Medulla oblongata (tissue), 1 donor: ENCODE measurements at regions not wholly inside any gene's neighbourhood (a gene's known extent, or its start where the extent isn't known, plus 50 kb on each side); places are given as distances from the start of the nearest gene placed in this dataset.

Experiments
- DNase-seq: peaks from one replicate; pipeline ENCODE4 v3.0.0-alpha.2; 2015; ENCODE audit errors: extremely low spot score

DNA sequence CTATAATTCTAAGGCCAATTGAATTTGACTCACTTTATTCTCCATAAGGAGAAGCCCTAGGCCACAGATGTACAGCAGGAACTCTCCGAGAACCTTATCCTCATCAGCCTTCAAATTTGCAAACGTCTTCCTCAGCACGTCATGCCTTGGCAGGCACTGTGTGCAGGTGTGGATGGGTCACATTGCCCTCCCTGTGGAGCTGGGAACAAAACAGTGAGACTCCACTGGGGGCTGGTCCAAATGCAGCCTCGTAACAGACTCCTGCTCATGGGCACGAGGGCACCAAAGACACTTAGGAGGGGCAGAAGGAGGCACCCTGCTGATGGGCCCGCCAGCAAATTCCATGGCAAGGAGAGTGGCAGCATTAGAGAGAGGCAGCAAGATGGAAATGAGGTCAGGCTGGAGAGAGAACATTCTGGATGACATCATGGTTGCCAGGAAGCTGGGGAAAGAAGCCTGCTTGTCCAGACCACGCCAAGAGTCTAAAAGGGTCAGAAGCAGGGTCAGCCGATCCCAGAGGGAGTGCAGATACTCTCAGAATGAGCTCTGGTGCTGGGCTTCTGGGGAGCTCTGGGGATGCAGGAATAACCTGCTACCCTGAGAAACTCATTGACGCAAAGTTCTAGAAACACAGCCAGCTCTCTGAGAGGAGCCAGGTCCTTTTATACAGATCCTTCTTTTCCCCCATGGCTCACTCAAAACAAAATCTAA is 242.2 kb downstream of the B3GLCT start:
- peak; percentile 14 for DNase-seq

- DNase-seq, result no peak
Measured at GRCh38 chr13:31442571-31442970, 242.8 kb downstream of the B3GLCT start.

- no peak for DNase-seq
Measured at GRCh38 chr13:31444266-31444856, 244.6 kb downstream of the B3GLCT start.

GRCh38 chr13:31452525-31452924 is 252.8 kb downstream of the B3GLCT start:
- DNase-seq, result no peak

DNA sequence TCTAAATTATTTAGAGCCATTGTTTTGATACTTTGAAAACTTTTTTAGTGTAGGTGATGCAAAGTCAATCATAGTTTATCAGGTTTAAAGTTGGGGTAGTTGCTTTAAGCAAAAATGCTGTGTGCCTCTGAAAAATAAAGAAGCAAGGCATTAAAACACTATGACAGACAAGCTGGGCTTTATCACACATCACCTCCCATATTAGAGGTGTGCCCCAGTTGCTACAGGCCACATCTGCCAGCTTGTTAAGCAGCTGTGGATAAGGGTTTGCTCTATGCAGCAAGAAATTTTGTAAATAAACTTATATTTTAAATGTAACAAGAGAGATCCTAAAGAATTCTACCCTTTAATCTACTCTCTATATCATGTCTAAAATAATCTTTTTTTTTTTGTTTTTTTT is 255.8 kb downstream of the B3GLCT start:
- no peak for DNase-seq

DNA sequence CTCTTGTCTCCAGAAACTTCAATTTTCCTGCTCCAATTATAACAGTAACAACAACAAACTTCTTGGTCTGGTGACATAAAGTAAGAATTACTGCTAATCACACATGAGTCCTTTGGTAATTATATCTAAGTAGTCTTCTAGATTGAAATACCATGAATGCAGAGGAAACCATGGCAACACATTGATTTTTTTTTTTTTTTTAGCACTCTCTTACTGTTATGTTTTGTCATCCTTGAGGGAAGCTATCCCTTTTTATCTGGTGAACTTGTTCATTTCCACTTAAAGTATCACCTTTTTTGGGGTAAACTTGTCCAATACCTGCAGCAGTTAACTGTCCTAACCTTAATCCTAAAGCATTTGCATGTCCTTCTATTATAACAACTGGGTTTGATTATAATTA is 256.3 kb downstream of the B3GLCT start:
- no peak for DNase-seq

- DNase-seq, result no peak
Measured at GRCh38 chr13:31460061-31460460, 260.3 kb downstream of the B3GLCT start.

GRCh38 chr13:31461923-31462322 is 262.1 kb downstream of the B3GLCT start:
- no peak for DNase-seq

DNA sequence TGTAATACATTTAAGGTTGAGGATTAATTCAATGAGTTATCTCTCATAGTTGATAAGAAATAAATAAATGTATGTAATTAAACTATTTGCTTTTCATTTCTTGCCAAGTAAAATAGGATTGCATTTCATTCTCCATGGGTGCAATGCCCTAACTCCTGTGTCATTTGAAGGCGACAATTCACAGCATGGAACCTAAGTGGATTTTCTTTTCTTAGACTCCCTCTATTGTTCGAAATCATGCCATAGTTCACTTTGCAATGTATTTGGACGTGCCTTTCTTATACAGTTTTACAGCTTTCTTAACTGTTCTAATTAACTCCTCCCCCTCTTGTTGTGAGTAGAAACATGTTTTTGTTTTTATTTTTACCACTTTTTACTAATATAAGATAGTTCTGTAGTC is 263.0 kb downstream of the B3GLCT start:
- DNase-seq, result no peak

DNA sequence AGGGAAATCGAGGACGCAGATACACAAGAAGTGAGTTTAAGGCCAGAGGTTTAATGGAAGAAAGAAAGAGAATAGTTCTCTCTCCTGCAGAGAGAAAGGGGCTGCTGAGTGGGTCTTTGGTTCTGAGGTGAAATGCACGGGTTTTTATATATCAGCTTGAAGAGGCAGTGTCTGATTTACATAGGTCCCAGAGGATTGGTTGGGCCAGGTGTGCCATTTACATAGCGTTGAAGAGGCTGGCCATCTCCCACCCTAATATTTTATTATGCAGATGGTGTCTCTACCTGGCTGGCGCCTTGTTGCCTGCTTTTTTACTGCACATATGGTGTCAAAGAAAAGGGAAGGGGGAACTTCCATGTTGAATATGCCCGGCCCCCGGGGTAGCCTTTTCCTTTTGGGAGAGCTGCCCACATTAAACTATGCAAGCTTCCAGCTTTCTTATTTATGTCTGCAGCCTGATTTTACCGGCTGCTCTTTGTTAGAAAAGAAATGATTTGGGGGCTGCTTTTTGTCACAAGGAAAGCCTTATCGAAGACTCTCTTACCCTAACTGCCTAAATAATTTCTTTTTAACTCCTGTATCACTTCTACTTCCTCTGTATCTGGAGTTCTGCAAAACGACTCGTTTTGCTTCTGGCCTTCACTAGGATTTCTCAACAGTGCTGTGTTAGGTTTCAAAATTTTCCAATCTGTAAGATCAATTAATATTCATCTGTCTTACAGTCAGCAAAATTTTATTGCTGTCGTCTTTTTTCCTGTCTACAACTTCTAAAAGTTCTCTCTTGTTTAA is 268.5 kb downstream of the B3GLCT start:
- DNase-seq, result no peak

GRCh38 chr13:31469377-31469776 is 269.6 kb downstream of the B3GLCT start:
- no peak for DNase-seq

DNA sequence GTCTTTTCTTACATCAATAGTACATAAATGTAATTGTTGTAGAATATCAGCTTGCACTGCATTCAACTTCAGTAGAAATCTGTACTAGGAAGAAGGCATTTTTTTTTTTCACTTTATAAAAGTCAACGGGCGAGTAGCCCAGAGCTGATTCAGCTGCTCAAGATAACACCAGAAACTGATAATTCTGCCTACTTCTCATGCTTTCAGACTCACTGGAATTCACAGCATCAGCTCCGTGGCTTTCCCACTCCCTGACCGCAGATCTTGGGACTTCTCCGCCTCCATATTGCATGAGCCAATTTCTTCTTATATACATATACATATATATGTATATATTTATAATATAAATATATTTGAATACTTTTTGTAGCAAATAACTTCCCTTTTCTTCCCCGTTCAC is 263.1 kb upstream of the RXFP2 start:
- DNase-seq, result no peak

GRCh38 chr13:31476753-31477152 is 262.6 kb upstream of the RXFP2 start:
- DNase-seq, result no peak

DNA sequence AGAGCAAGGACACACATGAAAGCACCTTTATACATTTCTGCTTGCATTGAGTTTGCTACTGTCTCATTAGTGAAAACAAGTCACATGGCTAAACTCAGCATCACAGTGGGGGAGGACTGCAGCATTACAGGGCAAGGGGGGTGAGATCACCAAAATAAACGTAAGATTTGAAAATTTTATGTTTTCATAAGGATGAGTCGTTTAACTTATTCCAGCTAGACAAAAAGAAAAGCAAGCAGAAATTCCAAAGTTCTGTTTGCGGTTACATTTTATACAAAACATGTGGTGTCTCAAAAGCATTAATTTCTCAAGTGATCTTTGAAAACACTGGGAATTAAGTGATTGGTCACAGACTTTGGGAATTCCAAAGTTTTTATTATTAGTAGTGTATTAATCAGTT is 261.4 kb upstream of the RXFP2 start:
- no peak for DNase-seq

- no peak for DNase-seq
Measured at GRCh38 chr13:31485183-31485582, 254.1 kb upstream of the RXFP2 start.

DNA sequence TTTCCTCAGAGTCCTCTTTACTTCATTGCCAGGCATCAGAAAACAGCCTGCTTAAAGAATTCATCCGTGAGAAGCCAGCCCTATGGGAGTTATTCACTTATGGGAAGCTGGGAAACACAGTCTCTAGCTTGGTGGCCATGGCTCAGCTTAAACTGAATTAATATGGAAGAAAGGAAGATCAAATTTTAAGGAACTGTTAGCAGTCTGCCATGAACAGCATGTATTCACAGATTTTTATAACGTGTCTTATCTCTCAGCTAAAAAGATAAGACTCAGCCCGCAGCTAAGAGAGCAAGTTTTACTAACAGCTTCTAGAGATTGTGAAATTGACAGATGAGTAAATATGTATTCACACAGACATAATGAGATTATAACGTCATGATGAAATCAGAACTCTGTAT is 253.7 kb upstream of the RXFP2 start:
- DNase-seq, result no peak

DNA sequence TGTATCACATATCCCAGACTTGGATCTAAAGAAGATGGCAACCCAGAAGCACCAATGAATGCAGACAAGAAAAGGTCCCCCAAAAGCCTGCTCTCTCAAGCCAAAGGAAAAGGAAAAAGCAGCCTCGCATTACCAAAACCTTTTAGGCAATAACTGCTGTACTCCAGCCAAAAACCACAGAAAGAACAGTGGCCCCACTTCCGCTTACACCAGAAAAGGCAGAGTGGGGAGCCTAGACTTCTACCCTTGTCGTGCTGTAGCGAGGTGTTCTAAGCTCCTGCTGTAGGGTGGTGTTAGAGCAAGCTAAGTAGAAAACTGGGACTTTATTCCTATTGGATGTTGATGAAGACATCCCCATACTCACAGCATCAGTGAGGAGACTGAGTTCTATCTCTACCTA is 244.0 kb upstream of the RXFP2 start:
- no peak for DNase-seq

DNA sequence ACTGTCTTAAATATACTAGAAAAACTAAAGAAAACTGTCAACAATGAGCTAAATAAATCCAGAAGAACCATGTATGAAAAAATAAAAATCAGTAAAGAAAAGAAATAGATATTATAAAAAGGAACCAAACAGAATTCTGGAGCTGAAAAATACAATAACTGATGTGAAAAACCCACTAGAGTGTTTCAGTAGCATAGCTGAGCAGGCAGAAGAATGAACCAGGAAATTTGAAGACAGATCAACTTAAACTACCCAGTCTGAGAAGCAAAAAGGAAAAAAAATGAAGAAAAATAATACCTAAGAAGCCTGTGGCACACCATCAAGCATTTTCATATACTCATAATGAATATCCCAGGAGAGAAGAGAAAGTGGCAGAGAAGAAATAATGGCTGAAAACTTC is 240.1 kb upstream of the RXFP2 start:
- no peak for DNase-seq

- no peak for DNase-seq
Measured at GRCh38 chr13:31503626-31504025, 235.7 kb upstream of the RXFP2 start.

DNA sequence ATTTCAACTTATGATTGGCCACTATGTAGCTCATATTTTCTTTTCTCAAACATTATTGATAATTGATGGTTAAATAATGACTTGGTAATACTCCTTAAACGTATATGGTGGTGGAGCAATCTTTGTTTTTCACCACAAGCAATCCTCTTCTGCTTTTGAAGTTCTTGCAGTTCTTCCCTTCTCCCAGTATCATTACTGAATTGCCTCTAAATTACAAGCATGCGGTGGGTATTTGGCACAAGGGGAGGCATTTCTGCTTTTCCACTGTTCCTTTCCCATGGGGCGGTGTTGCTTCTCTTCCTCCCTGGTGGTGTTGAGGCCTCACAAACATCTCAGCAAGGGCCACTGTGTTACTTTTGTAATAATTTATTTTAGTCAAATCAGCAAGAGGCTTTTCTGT is 234.4 kb upstream of the RXFP2 start:
- DNase-seq, result no peak

DNA sequence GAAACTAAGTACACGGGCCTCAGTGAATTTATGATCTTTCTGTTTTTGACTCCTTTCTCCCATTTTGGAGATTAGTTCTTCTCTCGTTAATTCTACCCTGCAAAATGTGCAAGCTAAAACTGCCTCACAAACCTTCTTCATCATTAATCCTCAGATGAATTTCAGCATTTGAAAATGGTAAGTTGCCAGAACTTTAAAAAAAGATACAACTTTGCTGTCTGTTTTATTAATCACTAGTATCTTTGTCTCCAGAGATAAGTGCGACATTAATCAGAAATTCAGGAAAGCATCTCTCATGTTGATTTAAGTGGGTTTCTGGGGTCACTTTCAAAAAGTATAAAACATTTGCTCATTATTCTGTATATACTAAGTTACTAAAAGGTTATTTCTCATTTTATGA is 227.0 kb upstream of the RXFP2 start:
- DNase-seq, result no peak

- DNase-seq, result no peak
Measured at GRCh38 chr13:31514932-31515331, 224.4 kb upstream of the RXFP2 start.

- DNase-seq, result no peak
Measured at GRCh38 chr13:31515427-31515826, 223.9 kb upstream of the RXFP2 start.
